ENCODE measurements at regions not wholly inside any gene's neighbourhood (a gene's known extent, or its start where the extent isn't known, plus 50 kb on each side); places are given as distances from the start of the nearest gene placed in this dataset.

DNA sequence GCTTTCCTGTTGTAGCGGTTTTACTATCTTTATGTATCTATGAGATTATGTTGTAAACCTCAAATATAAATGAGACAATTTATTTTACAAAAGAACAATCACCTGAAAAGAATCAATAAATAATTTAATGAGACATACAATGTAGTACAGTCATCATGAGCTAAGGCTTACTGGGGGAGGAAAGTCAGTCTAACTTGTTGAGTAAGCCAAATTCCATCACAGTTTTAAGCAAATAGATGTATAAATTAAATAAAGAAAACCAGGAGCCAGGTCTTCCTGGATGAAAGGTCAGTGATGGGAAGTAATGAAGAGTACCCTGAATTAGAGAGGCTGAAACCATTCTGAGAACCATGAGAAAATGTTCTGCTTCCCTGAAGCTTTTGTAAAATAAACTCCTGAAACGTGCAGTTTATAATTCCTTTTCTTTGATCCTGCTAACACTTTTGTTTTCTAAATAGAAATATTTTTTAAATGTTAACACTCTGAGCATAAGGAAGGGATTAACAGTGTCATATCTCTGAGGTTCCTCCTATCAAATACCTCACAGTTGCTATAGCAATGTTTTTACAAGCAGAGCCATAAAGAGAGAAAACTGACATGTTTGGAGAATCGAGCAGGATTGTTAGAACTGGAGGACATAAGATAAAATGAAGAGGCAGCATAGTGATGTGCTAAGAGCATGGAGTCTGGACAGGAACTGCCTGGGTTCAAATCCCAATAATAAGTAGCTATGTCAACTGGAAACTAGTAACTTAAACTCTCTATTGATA, 444.9 kb upstream of the FOXG1 start:
- no peak overlapping the region for H3K27ac ChIP-seq (ENCODE audit: extremely low read depth, low read depth, low read length)
- H3K4me1 ChIP-seq (ENCODE audit: control insufficient read depth, insufficient read depth, low read length), result no peaks in the 10 kb centered on the region
- H3K4me3 ChIP-seq (ENCODE audit: low read depth, low read length), result no peak overlapping the region
- no peaks in the 10 kb centered on the region for H3K36me3 ChIP-seq (ENCODE audit: control insufficient read depth in 2 of 2, insufficient read depth in 1 of 2, low read length in 2 of 2)
- ChIA-PET CTCF (no interaction called here), POLR2A (no interaction called here)
- TF ChIP-seq, protein P1, sequence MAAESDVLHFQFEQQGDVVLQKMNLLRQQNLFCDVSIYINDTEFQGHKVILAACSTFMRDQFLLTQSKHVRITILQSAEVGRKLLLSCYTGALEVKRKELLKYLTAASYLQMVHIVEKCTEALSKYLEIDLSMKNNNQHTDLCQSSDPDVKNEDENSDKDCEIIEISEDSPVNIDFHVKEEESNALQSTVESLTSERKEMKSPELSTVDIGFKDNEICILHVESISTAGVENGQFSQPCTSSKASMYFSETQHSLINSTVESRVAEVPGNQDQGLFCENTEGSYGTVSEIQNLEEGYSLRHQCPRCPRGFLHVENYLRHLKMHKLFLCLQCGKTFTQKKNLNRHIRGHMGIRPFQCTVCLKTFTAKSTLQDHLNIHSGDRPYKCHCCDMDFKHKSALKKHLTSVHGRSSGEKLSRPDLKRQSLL (tag by site-specific recombination; IDR thresholded peaks at IDR 0.05), result no peak
- TF ChIP-seq ZNF114 (tag by site-specific recombination; IDR thresholded peaks at IDR 0.05) (no peak), ZNF701 (tag by site-specific recombination; IDR thresholded peaks at IDR 0.05) (no peak), KLF1 (tag by site-specific recombination; IDR thresholded peaks at IDR 0.05) (no peak), OSR2 (tag by site-specific recombination; IDR thresholded peaks at IDR 0.05) (no peak), ZNF837 (tag by site-specific recombination; IDR thresholded peaks at IDR 0.05) (no peak), ZNF302 (tag by site-specific recombination; IDR thresholded peaks at IDR 0.05; ENCODE audit: low read depth) (no peak)
- TF ChIP-seq, protein P2, sequence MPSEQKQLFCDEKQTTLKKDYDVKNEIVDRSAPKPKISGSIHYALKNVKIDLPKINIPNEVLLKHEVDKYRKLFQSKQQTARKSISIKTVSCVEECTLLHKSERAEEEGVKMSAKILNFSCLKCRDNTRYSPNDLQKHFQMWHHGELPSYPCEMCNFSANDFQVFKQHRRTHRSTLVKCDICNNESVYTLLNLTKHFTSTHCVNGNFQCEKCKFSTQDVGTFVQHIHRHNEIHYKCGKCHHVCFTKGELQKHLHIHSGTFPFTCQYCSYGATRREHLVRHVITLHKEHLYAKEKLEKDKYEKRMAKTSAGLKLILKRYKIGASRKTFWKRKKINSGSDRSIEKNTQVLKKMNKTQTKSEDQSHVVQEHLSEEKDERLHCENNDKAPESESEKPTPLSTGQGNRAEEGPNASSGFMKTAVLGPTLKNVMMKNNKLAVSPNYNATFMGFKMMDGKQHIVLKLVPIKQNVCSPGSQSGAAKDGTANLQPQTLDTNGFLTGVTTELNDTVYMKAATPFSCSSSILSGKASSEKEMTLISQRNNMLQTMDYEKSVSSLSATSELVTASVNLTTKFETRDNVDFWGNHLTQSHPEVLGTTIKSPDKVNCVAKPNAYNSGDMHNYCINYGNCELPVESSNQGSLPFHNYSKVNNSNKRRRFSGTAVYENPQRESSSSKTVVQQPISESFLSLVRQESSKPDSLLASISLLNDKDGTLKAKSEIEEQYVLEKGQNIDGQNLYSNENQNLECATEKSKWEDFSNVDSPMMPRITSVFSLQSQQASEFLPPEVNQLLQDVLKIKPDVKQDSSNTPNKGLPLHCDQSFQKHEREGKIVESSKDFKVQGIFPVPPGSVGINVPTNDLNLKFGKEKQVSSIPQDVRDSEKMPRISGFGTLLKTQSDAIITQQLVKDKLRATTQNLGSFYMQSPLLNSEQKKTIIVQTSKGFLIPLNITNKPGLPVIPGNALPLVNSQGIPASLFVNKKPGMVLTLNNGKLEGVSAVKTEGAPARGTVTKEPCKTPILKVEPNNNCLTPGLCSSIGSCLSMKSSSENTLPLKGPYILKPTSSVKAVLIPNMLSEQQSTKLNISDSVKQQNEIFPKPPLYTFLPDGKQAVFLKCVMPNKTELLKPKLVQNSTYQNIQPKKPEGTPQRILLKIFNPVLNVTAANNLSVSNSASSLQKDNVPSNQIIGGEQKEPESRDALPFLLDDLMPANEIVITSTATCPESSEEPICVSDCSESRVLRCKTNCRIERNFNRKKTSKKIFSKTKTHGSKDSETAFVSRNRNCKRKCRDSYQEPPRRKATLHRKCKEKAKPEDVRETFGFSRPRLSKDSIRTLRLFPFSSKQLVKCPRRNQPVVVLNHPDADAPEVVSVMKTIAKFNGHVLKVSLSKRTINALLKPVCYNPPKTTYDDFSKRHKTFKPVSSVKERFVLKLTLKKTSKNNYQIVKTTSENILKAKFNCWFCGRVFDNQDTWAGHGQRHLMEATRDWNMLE (tag by site-specific recombination; conservative IDR thresholded peaks at IDR 0.05; ENCODE audit: low read depth), result no peak
- TF ChIP-seq, protein P3, sequence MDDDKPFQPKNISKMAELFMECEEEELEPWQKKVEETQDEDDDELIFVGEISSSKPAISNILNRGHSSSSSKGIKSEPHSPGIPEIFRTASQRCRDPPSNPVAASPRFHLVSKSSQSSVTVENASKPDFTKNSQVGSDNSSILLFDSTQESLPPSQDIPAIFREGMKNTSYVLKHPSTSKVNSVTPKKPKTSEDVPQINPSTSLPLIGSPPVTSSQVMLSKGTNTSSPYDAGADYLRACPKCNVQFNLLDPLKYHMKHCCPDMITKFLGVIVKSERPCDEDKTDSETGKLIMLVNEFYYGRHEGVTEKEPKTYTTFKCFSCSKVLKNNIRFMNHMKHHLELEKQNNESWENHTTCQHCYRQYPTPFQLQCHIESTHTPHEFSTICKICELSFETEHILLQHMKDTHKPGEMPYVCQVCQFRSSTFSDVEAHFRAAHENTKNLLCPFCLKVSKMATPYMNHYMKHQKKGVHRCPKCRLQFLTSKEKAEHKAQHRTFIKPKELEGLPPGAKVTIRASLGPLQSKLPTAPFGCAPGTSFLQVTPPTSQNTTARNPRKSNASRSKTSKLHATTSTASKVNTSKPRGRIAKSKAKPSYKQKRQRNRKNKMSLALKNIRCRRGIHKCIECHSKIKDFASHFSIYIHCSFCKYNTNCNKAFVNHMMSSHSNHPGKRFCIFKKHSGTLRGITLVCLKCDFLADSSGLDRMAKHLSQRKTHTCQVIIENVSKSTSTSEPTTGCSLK (tag by site-specific recombination; IDR thresholded peaks at IDR 0.05), result no peak
- TF ChIP-seq, protein P4, sequence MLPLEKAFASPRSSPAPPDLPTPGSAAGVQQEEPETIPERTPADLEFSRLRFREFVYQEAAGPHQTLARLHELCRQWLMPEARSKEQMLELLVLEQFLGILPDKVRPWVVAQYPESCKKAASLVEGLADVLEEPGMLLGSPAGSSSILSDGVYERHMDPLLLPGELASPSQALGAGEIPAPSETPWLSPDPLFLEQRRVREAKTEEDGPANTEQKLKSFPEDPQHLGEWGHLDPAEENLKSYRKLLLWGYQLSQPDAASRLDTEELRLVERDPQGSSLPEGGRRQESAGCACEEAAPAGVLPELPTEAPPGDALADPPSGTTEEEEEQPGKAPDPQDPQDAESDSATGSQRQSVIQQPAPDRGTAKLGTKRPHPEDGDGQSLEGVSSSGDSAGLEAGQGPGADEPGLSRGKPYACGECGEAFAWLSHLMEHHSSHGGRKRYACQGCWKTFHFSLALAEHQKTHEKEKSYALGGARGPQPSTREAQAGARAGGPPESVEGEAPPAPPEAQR (tag by site-specific recombination; IDR thresholded peaks at IDR 0.05), result no peak
- TF ChIP-seq, protein P5, sequence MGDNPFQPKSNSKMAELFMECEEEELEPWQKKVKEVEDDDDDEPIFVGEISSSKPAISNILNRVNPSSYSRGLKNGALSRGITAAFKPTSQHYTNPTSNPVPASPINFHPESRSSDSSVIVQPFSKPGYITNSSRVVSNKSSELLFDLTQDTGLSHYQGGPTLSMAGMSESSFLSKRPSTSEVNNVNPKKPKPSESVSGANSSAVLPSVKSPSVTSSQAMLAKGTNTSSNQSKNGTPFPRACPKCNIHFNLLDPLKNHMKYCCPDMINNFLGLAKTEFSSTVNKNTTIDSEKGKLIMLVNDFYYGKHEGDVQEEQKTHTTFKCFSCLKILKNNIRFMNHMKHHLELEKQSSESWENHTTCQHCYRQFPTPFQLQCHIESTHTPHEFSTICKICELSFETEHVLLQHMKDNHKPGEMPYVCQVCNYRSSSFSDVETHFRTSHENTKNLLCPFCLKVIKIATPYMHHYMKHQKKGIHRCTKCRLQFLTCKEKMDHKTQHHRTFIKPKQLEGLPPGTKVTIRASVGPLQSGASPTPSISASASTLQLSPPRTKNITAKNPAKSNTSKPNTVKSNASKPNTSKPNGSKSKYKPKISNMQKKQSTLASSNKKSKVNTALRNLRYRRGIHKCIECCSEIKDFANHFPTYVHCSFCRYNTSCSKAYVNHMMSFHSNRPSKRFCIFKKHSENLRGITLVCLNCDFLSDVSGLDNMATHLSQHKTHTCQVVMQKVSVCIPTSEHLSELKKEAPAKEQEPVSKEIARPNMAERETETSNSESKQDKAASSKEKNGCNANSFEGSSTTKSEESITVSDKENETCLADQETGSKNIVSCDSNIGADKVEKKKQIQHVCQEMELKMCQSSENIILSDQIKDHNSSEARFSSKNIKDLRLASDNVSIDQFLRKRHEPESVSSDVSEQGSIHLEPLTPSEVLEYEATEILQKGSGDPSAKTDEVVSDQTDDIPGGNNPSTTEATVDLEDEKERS (tag by site-specific recombination; IDR thresholded peaks at IDR 0.05), result no peak
- H3K9me3 ChIP-seq (ENCODE audit: control insufficient read depth, insufficient read depth, low read depth, low read length), result no peaks in the 10 kb centered on the region

Data from HEK293 (cell line).